Upper lobe of left lung (tissue), 6 donors: ENCODE measurements at regions not wholly inside any gene's neighbourhood (a gene's known extent, or its start where the extent isn't known, plus 50 kb on each side); places are given as distances from the start of the nearest gene placed in this dataset.
A peak's percentile ranks its signal among the peaks of the same experiment; 100 is the strongest.

Experiments
- ATAC-seq, 2 donors: fragments of 200-7000 bp; cut with Tn5 transposase; one replicate each; pipeline ENCODE4 v1.9.1; 2022; ENCODE audit warnings: mild to moderate bottlenecking in 2 of 2, moderate library complexity in 2 of 2; ENCODE audit not compliant: low FRiP score in 2 of 2
- DNase-seq, 2 donors: peaks; one replicate each; pipeline ENCODE4 v3.0.0-alpha.2; 2019 to 2020
- H3K27ac ChIP-seq, 4 donors: fragments of 200-600 bp; sonication (generic); one replicate each; pipeline ENCODE4 v1.5.1; 2016 to 2019
- H3K27me3 ChIP-seq, 4 donors: fragments of 200-600 bp; sonication (generic); one replicate each; pipeline ENCODE4 v1.5.1; 2017 to 2019
- H3K36me3 ChIP-seq, 4 donors: fragments of 200-600 bp; sonication (generic); one replicate each; pipeline ENCODE4 v1.5.1; 2016 to 2019
- H3K4me1 ChIP-seq, 4 donors: fragments of 200-600 bp; sonication (generic); one replicate each; pipeline ENCODE4 v1.5.1; 2018 to 2019
- H3K4me3 ChIP-seq, 4 donors: fragments of 200-600 bp; sonication (generic); one replicate each; pipeline ENCODE4 v1.5.1; 2017 to 2019; ENCODE audit warnings: mild to moderate bottlenecking in 2 of 4, moderate library complexity in 1 of 4
- H3K9me3 ChIP-seq, 4 donors: fragments of 200-600 bp; sonication (generic); one replicate each; pipeline ENCODE4 v1.5.1; 2018 to 2019
- EP300 ChIP-seq, 4 donors: sonication (generic); formaldehyde crosslinking; IDR thresholded peaks; one replicate each; pipeline ENCODE4 v1.5.1; 2017; ENCODE audit warnings: antibody characterized with exemption in 4 of 4, control low read depth in 2 of 4
- POLR2A ChIP-seq, 4 donors: fragments of 450-650 bp; IDR thresholded peaks; one replicate each; pipeline ENCODE4 v1.5.1; 2016 to 2017; ENCODE audit warnings: antibody characterized with exemption in 4 of 4, mild to moderate bottlenecking in 2 of 4
- POLR2AphosphoS5 ChIP-seq, 2 donors: sonication (generic); formaldehyde crosslinking; IDR thresholded peaks; one replicate each; pipeline ENCODE4 v1.5.1; 2017; ENCODE audit warnings: antibody characterized with exemption in 2 of 2
- WGBS, 2 donors: methylation state at CpG; one replicate each; pipeline ENCODE4 v1.1.5; 2017 to 2018; 5-methylcytosine and 5-hydroxymethylcytosine counted together
- TF ChIP-seq, protein P1 (sequence below), 6 experiments: fragments of 450-650 bp in 4 of 6; fragments of 200-600 bp in 2 of 6; sonication (generic) in 2 of 6; IDR thresholded peaks; one replicate each; pipeline ENCODE4 v1.5.1; 2016 to 2019; ENCODE audit warnings: antibody characterized with exemption in 6 of 6
- donor health status: DM: no; HTN: no; CAD: no; lungs with moderate emphysema.
- donor health status: DM: no; HTN: yes; CAD: no; lungs with severe emphysema.

DNA sequence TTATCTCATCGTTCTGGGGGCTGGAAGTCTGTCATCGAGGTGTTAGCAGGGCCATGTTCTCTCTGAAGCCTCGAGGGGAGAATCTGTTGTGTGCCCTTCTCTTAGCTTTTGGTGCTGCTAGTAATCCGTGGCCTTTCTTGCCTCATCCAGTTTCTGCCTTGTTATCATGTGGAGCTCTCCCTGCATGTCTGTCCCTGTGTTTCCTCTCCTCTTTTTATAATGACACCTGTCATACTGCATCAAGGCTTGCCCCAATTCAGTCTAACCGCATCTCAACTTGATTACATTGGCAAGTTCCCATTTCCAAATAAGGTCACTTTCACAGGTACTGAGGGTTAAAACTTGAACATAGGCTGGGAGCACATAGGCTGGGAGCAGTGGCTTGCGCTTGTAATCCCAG, 82.6 kb upstream of the CNIH3 start:
- 85 to 87% methylated on average over 6 of the region's 6 CpGs for WGBS, 2 donors
- TF ChIP-seq, protein P1, sequence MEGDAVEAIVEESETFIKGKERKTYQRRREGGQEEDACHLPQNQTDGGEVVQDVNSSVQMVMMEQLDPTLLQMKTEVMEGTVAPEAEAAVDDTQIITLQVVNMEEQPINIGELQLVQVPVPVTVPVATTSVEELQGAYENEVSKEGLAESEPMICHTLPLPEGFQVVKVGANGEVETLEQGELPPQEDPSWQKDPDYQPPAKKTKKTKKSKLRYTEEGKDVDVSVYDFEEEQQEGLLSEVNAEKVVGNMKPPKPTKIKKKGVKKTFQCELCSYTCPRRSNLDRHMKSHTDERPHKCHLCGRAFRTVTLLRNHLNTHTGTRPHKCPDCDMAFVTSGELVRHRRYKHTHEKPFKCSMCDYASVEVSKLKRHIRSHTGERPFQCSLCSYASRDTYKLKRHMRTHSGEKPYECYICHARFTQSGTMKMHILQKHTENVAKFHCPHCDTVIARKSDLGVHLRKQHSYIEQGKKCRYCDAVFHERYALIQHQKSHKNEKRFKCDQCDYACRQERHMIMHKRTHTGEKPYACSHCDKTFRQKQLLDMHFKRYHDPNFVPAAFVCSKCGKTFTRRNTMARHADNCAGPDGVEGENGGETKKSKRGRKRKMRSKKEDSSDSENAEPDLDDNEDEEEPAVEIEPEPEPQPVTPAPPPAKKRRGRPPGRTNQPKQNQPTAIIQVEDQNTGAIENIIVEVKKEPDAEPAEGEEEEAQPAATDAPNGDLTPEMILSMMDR (IDR thresholded peaks at IDR 0.05), result no peak
- no peak for TF ChIP-seq POLR2AphosphoS5 (IDR thresholded peaks at IDR 0.05)
- TF ChIP-seq EP300 (IDR thresholded peaks at IDR 0.05), result no peak
- TF ChIP-seq POLR2A (IDR thresholded peaks at IDR 0.05), result no peak
- Histone ChIP-seq H3K27ac (no peak overlapping the region), H3K27me3 (no peaks in the 10 kb centered on the region), H3K4me3 (no peak overlapping the region), H3K4me1 (no peaks in the 10 kb centered on the region), H3K36me3 (no peaks in the 10 kb centered on the region), H3K9me3 (no peaks in the 10 kb centered on the region)
- no peak for ATAC-seq
- no peak for DNase-seq

- Histone ChIP-seq H3K36me3 (no peaks in the 10 kb centered on the region), H3K9me3 (no peaks in the 10 kb centered on the region), H3K27me3 (no peaks in the 10 kb centered on the region), H3K27ac (no peak overlapping the region), H3K4me1 (no peaks in the 10 kb centered on the region), H3K4me3 (no peak overlapping the region)
- TF ChIP-seq, protein P1 (IDR thresholded peaks at IDR 0.05), result no peak
- no peak for TF ChIP-seq EP300 (IDR thresholded peaks at IDR 0.05)
- TF ChIP-seq POLR2AphosphoS5 (IDR thresholded peaks at IDR 0.05), result no peak
- TF ChIP-seq POLR2A (IDR thresholded peaks at IDR 0.05), result no peak
- WGBS, 2 donors, result 89% methylated on average over 3 of the region's 3 CpGs
- ATAC-seq, result no peak
- DNase-seq, result no peak
These were observed 81.4 kb upstream of the CNIH3 start for GRCh38 chr1:224534731-224535130.

GRCh38 chr1:224535641-224536040, 80.5 kb upstream of the CNIH3 start:
- ATAC-seq, result peak in 1 of 2 donors; percentile 35

GRCh38 chr1:224539971-224540370, 76.1 kb upstream of the CNIH3 start:
- no peak for TF ChIP-seq POLR2AphosphoS5 (IDR thresholded peaks at IDR 0.05)
- TF ChIP-seq POLR2A (IDR thresholded peaks at IDR 0.05), result no peak
- no peak for TF ChIP-seq EP300 (IDR thresholded peaks at IDR 0.05)
- TF ChIP-seq, protein P1 (IDR thresholded peaks at IDR 0.05), result no peak
- Histone ChIP-seq H3K36me3 (no peaks in the 10 kb centered on the region), H3K27me3 (no peaks in the 10 kb centered on the region), H3K4me3 (no peak overlapping the region), H3K4me1 (peaks cover 0 to 10% (median 1%) of the 10 kb centered on the region in 4 donors), H3K9me3 (no peaks in the 10 kb centered on the region), H3K27ac (no peak overlapping the region)
- DNase-seq, result no peak
- 37 to 60% methylated on average over 4 of the region's 4 CpGs for WGBS, 2 donors
- ATAC-seq, result no peak

More at GRCh38 chr1:224535641-224536040, 80.5 kb upstream of the CNIH3 start:
- WGBS, 2 donors, result 87 to 90% methylated on average over 7 of the region's 7 CpGs
- no peaks in the 10 kb centered on the region for H3K9me3 ChIP-seq
- no peaks in the 10 kb centered on the region for H3K27me3 ChIP-seq
- H3K4me3 ChIP-seq, result no peak overlapping the region
- H3K36me3 ChIP-seq, result no peaks in the 10 kb centered on the region
- H3K27ac ChIP-seq, result no peak overlapping the region
- DNase-seq, result no peak
- H3K4me1 ChIP-seq, result no peaks in the 10 kb centered on the region
- TF ChIP-seq POLR2AphosphoS5 (IDR thresholded peaks at IDR 0.05) (no peak), POLR2A (IDR thresholded peaks at IDR 0.05) (no peak)
- TF ChIP-seq, protein P1 (IDR thresholded peaks at IDR 0.05), result no peak

- H3K9me3 ChIP-seq, result no peaks in the 10 kb centered on the region
- H3K27me3 ChIP-seq, result no peaks in the 10 kb centered on the region
- WGBS, 2 donors, result 96 to 97% methylated on average over 1 of the region's 1 CpG
- no peak for DNase-seq
- H3K36me3 ChIP-seq, result no peaks in the 10 kb centered on the region
- ATAC-seq, result no peak
- H3K4me3 ChIP-seq, result no peak overlapping the region
- TF ChIP-seq EP300 (IDR thresholded peaks at IDR 0.05) (no peak), POLR2A (IDR thresholded peaks at IDR 0.05) (no peak), POLR2AphosphoS5 (IDR thresholded peaks at IDR 0.05) (no peak)
- TF ChIP-seq, protein P1 (IDR thresholded peaks at IDR 0.05), result no peak
- H3K4me1 ChIP-seq, result peaks cover 0 to 10% (median 1%) of the 10 kb centered on the region in 4 donors
- H3K27ac ChIP-seq, result no peak overlapping the region
These were observed 75.6 kb upstream of the CNIH3 start for GRCh38 chr1:224540535-224540934.
